BE2C (cell line): ENCODE measurements at regions not wholly inside any gene's neighbourhood (a gene's known extent, or its start where the extent isn't known, plus 50 kb on each side); places are given as distances from the start of the nearest gene placed in this dataset.

ENCODE experiments used
- DNase-seq: peaks from one replicate; pipeline ENCODE4 v3.0.0-alpha.2; 2020
- H3K27me3 ChIP-seq: fragments of 250-450 bp; sonication (Bioruptor Pico); 2 replicates; pipeline ENCODE4 v1.5.1; 2020; ENCODE audit warnings: mild to moderate bottlenecking
- H3K36me3 ChIP-seq: fragments of 250-450 bp; sonication (Bioruptor Pico); 2 replicates; pipeline ENCODE4 v1.5.1; 2020; ENCODE audit warnings: mild to moderate bottlenecking
- H3K4me1 ChIP-seq: fragments of 250-450 bp; sonication (Bioruptor Pico); 2 replicates; pipeline ENCODE4 v1.5.1; 2020
- H3K4me3 ChIP-seq: 2 replicates; pipeline ENCODE4 v1.5.1; 2011; ENCODE audit warnings: low read depth, low read length
- H3K9me3 ChIP-seq: fragments of 250-450 bp; sonication (Bioruptor Pico); 2 replicates; pipeline ENCODE4 v1.5.1; 2020
- TF ChIP-seq, protein P1 (sequence below): IDR thresholded peaks from 2 replicates; pipeline ENCODE4 v1.5.1; 2012; ENCODE audit warnings: mild to moderate bottlenecking, low read depth, low read length

DNA sequence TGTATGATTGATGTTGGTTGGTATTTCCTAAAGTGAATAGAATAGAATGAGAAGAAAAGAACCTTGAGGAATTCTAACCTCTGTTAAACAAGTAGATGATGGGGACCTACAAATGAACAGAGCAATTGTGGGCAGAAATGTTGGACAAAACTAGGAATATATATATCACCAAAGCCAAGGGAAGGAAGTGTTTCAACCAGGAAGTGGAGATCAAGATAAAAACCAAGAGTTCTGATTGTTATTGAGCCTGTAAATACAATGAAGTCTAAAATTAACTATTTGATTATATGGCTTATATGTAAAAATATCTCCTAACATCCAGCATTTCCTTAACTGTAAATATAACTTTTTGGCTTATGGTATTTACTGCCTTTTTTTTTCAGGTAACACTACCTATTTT, 730.0 kb downstream of the SOCS6 start:
- DNase-seq: no peak
- Histone ChIP-seq H3K4me3 (no peak overlapping the region), H3K9me3 (no peaks in the 10 kb centered on the region), H3K4me1 (no peaks in the 10 kb centered on the region), H3K36me3 (no peaks in the 10 kb centered on the region), H3K27me3 (no peaks in the 10 kb centered on the region)
- TF ChIP-seq, protein P1, sequence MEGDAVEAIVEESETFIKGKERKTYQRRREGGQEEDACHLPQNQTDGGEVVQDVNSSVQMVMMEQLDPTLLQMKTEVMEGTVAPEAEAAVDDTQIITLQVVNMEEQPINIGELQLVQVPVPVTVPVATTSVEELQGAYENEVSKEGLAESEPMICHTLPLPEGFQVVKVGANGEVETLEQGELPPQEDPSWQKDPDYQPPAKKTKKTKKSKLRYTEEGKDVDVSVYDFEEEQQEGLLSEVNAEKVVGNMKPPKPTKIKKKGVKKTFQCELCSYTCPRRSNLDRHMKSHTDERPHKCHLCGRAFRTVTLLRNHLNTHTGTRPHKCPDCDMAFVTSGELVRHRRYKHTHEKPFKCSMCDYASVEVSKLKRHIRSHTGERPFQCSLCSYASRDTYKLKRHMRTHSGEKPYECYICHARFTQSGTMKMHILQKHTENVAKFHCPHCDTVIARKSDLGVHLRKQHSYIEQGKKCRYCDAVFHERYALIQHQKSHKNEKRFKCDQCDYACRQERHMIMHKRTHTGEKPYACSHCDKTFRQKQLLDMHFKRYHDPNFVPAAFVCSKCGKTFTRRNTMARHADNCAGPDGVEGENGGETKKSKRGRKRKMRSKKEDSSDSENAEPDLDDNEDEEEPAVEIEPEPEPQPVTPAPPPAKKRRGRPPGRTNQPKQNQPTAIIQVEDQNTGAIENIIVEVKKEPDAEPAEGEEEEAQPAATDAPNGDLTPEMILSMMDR: no peak

DNA sequence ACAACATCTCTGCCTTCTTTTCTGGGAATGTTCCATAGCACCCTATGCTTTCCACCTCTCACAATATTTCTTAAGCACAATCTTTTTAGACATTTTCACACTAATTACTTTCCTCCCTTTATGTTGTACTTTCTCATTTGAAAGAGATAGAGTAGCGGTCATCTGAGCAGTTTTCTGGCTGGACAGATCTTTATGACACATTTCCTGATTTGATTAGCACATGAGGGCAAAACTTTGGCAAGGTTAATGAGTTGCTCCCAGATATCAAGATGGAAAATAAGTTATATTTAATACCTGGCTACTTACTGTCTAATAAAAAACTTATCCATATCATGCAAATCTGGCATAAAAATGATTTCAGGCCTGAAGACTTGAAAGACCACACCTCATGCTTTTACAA, 723.9 kb downstream of the SOCS6 start:
- DNase-seq: no peak
- H3K36me3 ChIP-seq: no peaks in the 10 kb centered on the region
- no peak overlapping the region for H3K4me3 ChIP-seq
- H3K9me3 ChIP-seq: no peaks in the 10 kb centered on the region
- no peaks in the 10 kb centered on the region for H3K4me1 ChIP-seq
- H3K27me3 ChIP-seq: no peaks in the 10 kb centered on the region
- TF ChIP-seq, protein P1: no peak

DNA sequence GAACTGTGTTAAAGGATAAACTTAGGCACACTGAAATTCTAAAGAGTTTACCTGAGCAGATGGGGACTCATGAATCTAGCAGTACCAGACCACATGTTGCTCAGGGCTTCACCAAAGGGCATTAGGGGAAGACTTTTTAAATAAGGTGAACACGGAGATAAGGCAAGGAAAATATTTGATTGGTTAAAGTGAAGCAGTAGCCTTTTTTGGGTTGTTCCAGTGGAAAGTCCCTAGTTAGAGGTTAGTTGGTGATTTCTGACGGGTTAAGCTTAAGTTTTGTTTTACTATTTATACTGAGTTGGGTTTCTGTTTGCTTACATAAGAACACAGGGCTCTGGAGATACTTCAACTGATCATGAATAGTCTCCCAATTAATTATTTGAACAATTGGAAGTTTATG, 722.5 kb downstream of the SOCS6 start:
- DNase-seq: no peak
- H3K9me3 ChIP-seq: no peaks in the 10 kb centered on the region
- TF ChIP-seq, protein P1: no peak
- H3K36me3 ChIP-seq: no peaks in the 10 kb centered on the region
- no peaks in the 10 kb centered on the region for H3K4me1 ChIP-seq
- no peak overlapping the region for H3K4me3 ChIP-seq
- no peaks in the 10 kb centered on the region for H3K27me3 ChIP-seq

DNA sequence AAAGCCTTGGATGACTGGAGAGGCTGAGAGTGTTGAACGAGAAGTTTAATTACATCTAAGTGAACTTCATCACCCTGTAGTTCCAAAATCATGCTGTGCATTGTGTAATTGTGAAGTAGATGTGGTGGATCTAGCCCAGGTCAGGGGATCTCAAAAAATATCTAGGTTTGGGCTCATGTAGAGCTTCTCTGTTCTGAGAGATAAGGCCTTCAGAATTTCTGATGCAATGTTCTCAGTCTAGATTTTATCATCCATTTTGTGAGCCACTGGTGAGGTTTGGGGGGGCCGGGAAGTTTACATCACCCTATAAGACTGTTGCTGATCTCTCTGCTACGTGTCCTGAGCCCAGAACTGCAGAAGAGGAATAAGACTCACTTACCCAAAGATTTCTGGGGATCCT, 719.4 kb downstream of the SOCS6 start:
- DNase-seq: no peak
- Histone ChIP-seq H3K36me3 (no peaks in the 10 kb centered on the region), H3K9me3 (no peaks in the 10 kb centered on the region), H3K4me1 (no peaks in the 10 kb centered on the region), H3K27me3 (no peaks in the 10 kb centered on the region), H3K4me3 (no peak overlapping the region)
- TF ChIP-seq, protein P1: no peak

DNA sequence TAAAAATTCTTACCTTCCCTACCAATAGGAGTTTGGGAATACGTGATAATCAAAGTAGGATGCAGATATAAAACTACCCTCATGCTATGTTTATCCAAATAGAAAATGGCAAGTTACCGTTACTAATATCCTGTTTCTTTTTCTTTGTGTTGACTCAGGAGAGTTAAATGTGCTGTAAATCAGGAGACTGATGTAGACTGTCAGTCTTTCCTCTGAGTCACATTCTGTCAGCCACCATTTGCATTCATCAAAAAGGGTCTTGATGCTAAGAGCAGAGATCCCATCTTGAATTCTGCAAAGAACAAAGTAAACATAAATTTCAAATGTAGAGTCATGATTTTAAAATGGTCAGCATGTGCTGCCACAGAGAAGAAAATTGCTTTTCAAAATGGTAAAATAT, 712.8 kb downstream of the SOCS6 start:
- DNase-seq: no peak
- H3K36me3 ChIP-seq: no peaks in the 10 kb centered on the region
- no peak overlapping the region for H3K4me3 ChIP-seq
- no peaks in the 10 kb centered on the region for H3K27me3 ChIP-seq
- no peaks in the 10 kb centered on the region for H3K9me3 ChIP-seq
- TF ChIP-seq, protein P1: no peak
- no peaks in the 10 kb centered on the region; the same call in 1 of the 2 replicates for H3K4me1 ChIP-seq

DNA sequence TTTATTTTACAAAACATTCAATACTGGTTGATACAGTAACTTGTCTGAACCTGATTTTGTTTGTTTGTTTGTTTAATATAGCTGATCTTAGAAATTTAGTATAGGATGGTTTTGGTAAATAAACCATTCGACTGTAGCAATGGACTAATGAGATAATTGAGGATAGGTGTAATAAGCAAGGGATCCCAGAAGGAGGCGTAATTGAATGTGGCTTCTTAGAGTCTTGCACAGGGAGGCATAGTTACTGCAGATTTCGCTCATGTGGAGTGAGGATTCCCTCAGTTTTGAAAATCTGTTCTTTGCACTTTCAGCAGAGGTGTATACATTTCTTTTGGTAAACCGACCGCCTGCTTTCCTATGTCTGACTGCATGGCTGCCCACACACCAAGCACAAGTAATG, 709.6 kb downstream of the SOCS6 start:
- Histone ChIP-seq H3K9me3 (no peaks in the 10 kb centered on the region), H3K4me1 (no peaks in the 10 kb centered on the region; the same call in none of the 2 replicates), H3K27me3 (no peaks in the 10 kb centered on the region), H3K4me3 (no peak overlapping the region), H3K36me3 (no peaks in the 10 kb centered on the region)
- TF ChIP-seq, protein P1: 0 out of 2 replicates have a peak, but pooled peaks have one; percentile 18
- no peak for DNase-seq
